Suprapubic skin (tissue), 3 donors: ENCODE measurements at regions not wholly inside any gene's neighbourhood (a gene's known extent, or its start where the extent isn't known, plus 50 kb on each side); places are given as distances from the start of the nearest gene placed in this dataset.

ENCODE experiments used
- EP300 ChIP-seq: sonication (generic); formaldehyde crosslinking; IDR thresholded peaks from one replicate; pipeline ENCODE4 v1.6.1; 2017; ENCODE audit warnings: antibody characterized with exemption
- POLR2A ChIP-seq, 2 donors: fragments of 450-650 bp; IDR thresholded peaks; one replicate each; pipeline ENCODE4 v1.6.1; 2017; ENCODE audit warnings: antibody characterized with exemption in 2 of 2, mild to moderate bottlenecking in 2 of 2, moderate library complexity in 2 of 2
- TF ChIP-seq, protein P1 (sequence below), 2 donors: fragments of 200-600 bp in 1 of 2; fragments of 450-650 bp in 1 of 2; sonication (generic) in 1 of 2; IDR thresholded peaks; one replicate each; pipeline ENCODE4 v1.5.1; 2016 to 2019; ENCODE audit warnings: antibody characterized with exemption in 2 of 2, mild to moderate bottlenecking in 1 of 2, moderate library complexity in 1 of 2

DNA sequence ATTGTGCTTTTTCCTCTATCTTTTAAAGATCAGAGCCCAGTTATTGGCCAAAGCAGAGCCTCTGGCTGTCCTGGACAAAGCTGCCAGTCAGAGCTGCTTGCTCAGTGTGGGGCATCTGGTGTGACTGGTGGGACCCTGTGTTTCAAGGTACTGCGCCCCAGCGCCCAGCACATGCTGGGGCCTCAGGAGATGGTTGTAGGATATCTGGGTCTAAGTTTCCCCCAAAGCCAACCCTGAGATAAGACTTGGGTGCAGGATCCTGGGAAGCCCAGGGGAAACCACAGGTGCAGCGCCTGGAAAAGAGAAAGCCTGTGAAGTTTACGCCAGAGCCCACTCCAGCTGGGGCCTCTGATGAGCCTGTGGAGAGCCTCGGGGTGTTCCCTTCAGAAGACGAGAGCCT lies 117.7 kb downstream of the RPIA start:
- TF ChIP-seq EP300 (no peak), POLR2A (IDR thresholded peaks at IDR 0.05) (no peak)
- TF ChIP-seq, protein P1, sequence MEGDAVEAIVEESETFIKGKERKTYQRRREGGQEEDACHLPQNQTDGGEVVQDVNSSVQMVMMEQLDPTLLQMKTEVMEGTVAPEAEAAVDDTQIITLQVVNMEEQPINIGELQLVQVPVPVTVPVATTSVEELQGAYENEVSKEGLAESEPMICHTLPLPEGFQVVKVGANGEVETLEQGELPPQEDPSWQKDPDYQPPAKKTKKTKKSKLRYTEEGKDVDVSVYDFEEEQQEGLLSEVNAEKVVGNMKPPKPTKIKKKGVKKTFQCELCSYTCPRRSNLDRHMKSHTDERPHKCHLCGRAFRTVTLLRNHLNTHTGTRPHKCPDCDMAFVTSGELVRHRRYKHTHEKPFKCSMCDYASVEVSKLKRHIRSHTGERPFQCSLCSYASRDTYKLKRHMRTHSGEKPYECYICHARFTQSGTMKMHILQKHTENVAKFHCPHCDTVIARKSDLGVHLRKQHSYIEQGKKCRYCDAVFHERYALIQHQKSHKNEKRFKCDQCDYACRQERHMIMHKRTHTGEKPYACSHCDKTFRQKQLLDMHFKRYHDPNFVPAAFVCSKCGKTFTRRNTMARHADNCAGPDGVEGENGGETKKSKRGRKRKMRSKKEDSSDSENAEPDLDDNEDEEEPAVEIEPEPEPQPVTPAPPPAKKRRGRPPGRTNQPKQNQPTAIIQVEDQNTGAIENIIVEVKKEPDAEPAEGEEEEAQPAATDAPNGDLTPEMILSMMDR (IDR thresholded peaks at IDR 0.05) = no peak
